ENCODE measurements at regions not wholly inside any gene's neighbourhood (a gene's known extent, or its start where the extent isn't known, plus 50 kb on each side); places are given as distances from the start of the nearest gene placed in this dataset.

- Histone ChIP-seq H3K23ac (ENCODE audit: insufficient read length, low read depth, low read length) (no peak overlapping the region), H3K56ac (ENCODE audit: insufficient read length, low read depth, low read length) (no peak overlapping the region), H3K4me1 (ENCODE audit: insufficient read depth, low read length) (no peaks in the 10 kb centered on the region), H2BK12ac (ENCODE audit: insufficient read length, low read depth, low read length) (no peak overlapping the region), H3K4me2 (ENCODE audit: insufficient read depth, insufficient read length, low read length) (no peak overlapping the region), H3T11ph (ENCODE audit: low read length) (no peak overlapping the region), H3K9ac (ENCODE audit: extremely low read depth, insufficient read length, low read length) (no peak overlapping the region), H3K4ac (ENCODE audit: low read depth, low read length) (no peak overlapping the region), H2AK5ac (ENCODE audit: insufficient read length, low read length) (no peak overlapping the region), H4K91ac (ENCODE audit: insufficient read length, low read depth, low read length) (no peak overlapping the region), H3K27me3 (ENCODE audit: insufficient read depth, low read length) (no peaks in the 10 kb centered on the region), H2BK15ac (ENCODE audit: low read depth, low read length) (no peak overlapping the region), H3K14ac (ENCODE audit: insufficient read depth, low read length) (no peak overlapping the region), H3K9me3 (ENCODE audit: control insufficient read depth, low read depth, low read length) (no peaks in the 10 kb centered on the region), H2BK5ac (ENCODE audit: insufficient read length, low read length) (no peak overlapping the region), H2AFZ (ENCODE audit: low read length) (no peak overlapping the region), H2BK120ac (ENCODE audit: low read depth, low read length, poor library complexity, severe bottlenecking) (no peak overlapping the region), H3K79me2 (ENCODE audit: insufficient read depth, low read length) (no peaks in the 10 kb centered on the region), H4K20me1 (ENCODE audit: control insufficient read depth, insufficient read depth, insufficient read length) (no peaks in the 10 kb centered on the region), H3K79me1 (ENCODE audit: insufficient read depth, low read depth, low read length, poor library complexity, severe bottlenecking) (no peaks in the 10 kb centered on the region), H3K27ac (ENCODE audit: insufficient read length, low read depth, low read length) (no peak overlapping the region), H2BK20ac (ENCODE audit: low read depth, low read length, poor library complexity, severe bottlenecking) (no peak overlapping the region), H3K18ac (ENCODE audit: insufficient read length, low read depth, low read length) (no peak overlapping the region), H4K5ac (ENCODE audit: insufficient read length, low read depth, low read length) (no peak overlapping the region), H3K23me2 (ENCODE audit: insufficient read length, low read depth, low read length, poor library complexity, severe bottlenecking) (no peaks in the 10 kb centered on the region), H4K8ac (replicated peaks; ENCODE audit: insufficient read length, low read depth, low read length) (no peak overlapping the region)
- Mint-ChIP-seq H3K4me1 (0 out of 4 replicates have a peak, but pooled peaks cover 3 to 4% of the 10 kb centered on the region in 2 experiments), H3K9me3 (no peaks in the 10 kb centered on the region), H3K27me3 (ENCODE audit: low read depth) (no peaks in the 10 kb centered on the region; the same call in 1 of the 2 replicates), H3K4me3 (no peak overlapping the region), H3K36me3 (ENCODE audit: insufficient read depth in 1 of 3, low read depth in 3 of 3) (no peaks in the 10 kb centered on the region), H3K27ac (no peak overlapping the region)
- TF ChIP-seq, protein P1, sequence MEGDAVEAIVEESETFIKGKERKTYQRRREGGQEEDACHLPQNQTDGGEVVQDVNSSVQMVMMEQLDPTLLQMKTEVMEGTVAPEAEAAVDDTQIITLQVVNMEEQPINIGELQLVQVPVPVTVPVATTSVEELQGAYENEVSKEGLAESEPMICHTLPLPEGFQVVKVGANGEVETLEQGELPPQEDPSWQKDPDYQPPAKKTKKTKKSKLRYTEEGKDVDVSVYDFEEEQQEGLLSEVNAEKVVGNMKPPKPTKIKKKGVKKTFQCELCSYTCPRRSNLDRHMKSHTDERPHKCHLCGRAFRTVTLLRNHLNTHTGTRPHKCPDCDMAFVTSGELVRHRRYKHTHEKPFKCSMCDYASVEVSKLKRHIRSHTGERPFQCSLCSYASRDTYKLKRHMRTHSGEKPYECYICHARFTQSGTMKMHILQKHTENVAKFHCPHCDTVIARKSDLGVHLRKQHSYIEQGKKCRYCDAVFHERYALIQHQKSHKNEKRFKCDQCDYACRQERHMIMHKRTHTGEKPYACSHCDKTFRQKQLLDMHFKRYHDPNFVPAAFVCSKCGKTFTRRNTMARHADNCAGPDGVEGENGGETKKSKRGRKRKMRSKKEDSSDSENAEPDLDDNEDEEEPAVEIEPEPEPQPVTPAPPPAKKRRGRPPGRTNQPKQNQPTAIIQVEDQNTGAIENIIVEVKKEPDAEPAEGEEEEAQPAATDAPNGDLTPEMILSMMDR (conservative IDR thresholded peaks at IDR 0.05) = no peak
- WGBS (ENCODE audit: extremely low coverage, insufficient read length, low lambda C conversion rate) = no CpG with 5 or more reads among the region's 4 CpGs
- DNase-seq = no peak
Observed at GRCh38 chr2:6580982-6581381, 284.7 kb downstream of the CMPK2 start.

Measured in H9 (cell line).